ENCODE measurements at regions not wholly inside any gene's neighbourhood (a gene's known extent, or its start where the extent isn't known, plus 50 kb on each side); places are given as distances from the start of the nearest gene placed in this dataset.
A peak's percentile ranks its signal among the peaks of the same experiment; 100 is the strongest.

GRCh38 chr18:45335282-45336043 lies 279.8 kb upstream of the SLC14A2 start:
- peak overlapping the region; percentile 40 for H3K4me2 ChIP-seq (ENCODE audit: control insufficient read depth, extremely low read depth, insufficient read depth, low read depth, low read length)
- no peaks in the 10 kb centered on the region for H3K79me2 ChIP-seq (ENCODE audit: control insufficient read depth, insufficient read depth, low read length)
- H3K27ac ChIP-seq (ENCODE audit: control insufficient read depth, insufficient read depth, low read length): no peak overlapping the region
- TF ChIP-seq, protein P1, sequence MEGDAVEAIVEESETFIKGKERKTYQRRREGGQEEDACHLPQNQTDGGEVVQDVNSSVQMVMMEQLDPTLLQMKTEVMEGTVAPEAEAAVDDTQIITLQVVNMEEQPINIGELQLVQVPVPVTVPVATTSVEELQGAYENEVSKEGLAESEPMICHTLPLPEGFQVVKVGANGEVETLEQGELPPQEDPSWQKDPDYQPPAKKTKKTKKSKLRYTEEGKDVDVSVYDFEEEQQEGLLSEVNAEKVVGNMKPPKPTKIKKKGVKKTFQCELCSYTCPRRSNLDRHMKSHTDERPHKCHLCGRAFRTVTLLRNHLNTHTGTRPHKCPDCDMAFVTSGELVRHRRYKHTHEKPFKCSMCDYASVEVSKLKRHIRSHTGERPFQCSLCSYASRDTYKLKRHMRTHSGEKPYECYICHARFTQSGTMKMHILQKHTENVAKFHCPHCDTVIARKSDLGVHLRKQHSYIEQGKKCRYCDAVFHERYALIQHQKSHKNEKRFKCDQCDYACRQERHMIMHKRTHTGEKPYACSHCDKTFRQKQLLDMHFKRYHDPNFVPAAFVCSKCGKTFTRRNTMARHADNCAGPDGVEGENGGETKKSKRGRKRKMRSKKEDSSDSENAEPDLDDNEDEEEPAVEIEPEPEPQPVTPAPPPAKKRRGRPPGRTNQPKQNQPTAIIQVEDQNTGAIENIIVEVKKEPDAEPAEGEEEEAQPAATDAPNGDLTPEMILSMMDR (optimal IDR thresholded peaks at IDR 0.05 in 1 of 3, IDR thresholded peaks at IDR 0.05 in 1 of 3, conservative IDR thresholded peaks at IDR 0.05 in 1 of 3; ENCODE audit: extremely low read depth in 1 of 3, insufficient read depth in 2 of 3, low read length in 3 of 3): no peak
- no peak for TF ChIP-seq EZH2 (IDR thresholded peaks at IDR 0.05; ENCODE audit: low read length)
- H3K27me3 ChIP-seq (ENCODE audit: control insufficient read depth, extremely low read depth, insufficient read depth, low read length): no peaks in the 10 kb centered on the region
- no peaks in the 10 kb centered on the region for H3K36me3 ChIP-seq (ENCODE audit: control insufficient read depth in 2 of 2, extremely low read depth in 1 of 2, insufficient read depth in 2 of 2, low read length in 2 of 2)
- H4K20me1 ChIP-seq (ENCODE audit: control insufficient read depth, extremely low read depth, insufficient read depth, low read length): no peaks in the 10 kb centered on the region
- no peak overlapping the region for H3K9ac ChIP-seq (ENCODE audit: control insufficient read depth, extremely low read depth, insufficient read depth, low read length)
- peaks cover 30% of the 10 kb centered on the region for H3K4me1 ChIP-seq (ENCODE audit: control insufficient read depth, extremely low read depth, insufficient read depth, low read length)
- dilution Hi-C loops (cut with MboI; ENCODE audit: extremely low pct_ligation_motif_present, low sequenced_read_pairs): no loop called here
- no peak overlapping the region for H3K4me3 ChIP-seq (ENCODE audit: control insufficient read depth in 2 of 3, extremely low read depth in 1 of 3, insufficient read depth in 2 of 3, low read depth in 1 of 3, low read length in 3 of 3)
- peak; percentile 26 for DNase-seq (ENCODE audit: low read depth, low spot score)
- no peak overlapping the region for H2AFZ ChIP-seq (ENCODE audit: control insufficient read depth, low read length)
- no peaks in the 10 kb centered on the region for H3K9me3 ChIP-seq (ENCODE audit: control insufficient read depth, low read depth, low read length)
- peak; percentile 90 for FAIRE-seq
- H3K9me1 ChIP-seq (ENCODE audit: control insufficient read depth, extremely low read depth, insufficient read depth, low read length): no peaks in the 10 kb centered on the region

GRCh38 chr18:45336448-45336847 lies 278.8 kb upstream of the SLC14A2 start:
- Histone ChIP-seq H3K36me3 (ENCODE audit: control insufficient read depth in 2 of 2, extremely low read depth in 1 of 2, insufficient read depth in 2 of 2, low read length in 2 of 2) (no peaks in the 10 kb centered on the region), H3K4me2 (ENCODE audit: control insufficient read depth, extremely low read depth, insufficient read depth, low read depth, low read length) (no peak overlapping the region), H4K20me1 (ENCODE audit: control insufficient read depth, extremely low read depth, insufficient read depth, low read length) (no peaks in the 10 kb centered on the region), H2AFZ (ENCODE audit: control insufficient read depth, low read length) (no peak overlapping the region), H3K9ac (ENCODE audit: control insufficient read depth, extremely low read depth, insufficient read depth, low read length) (no peak overlapping the region), H3K9me3 (ENCODE audit: control insufficient read depth, low read depth, low read length) (no peaks in the 10 kb centered on the region), H3K9me1 (ENCODE audit: control insufficient read depth, extremely low read depth, insufficient read depth, low read length) (no peaks in the 10 kb centered on the region), H3K4me3 (ENCODE audit: control insufficient read depth in 2 of 3, extremely low read depth in 1 of 3, insufficient read depth in 2 of 3, low read depth in 1 of 3, low read length in 3 of 3) (no peak overlapping the region), H3K27ac (ENCODE audit: control insufficient read depth, insufficient read depth, low read length) (no peak overlapping the region), H3K27me3 (ENCODE audit: control insufficient read depth, extremely low read depth, insufficient read depth, low read length) (no peaks in the 10 kb centered on the region), H3K79me2 (ENCODE audit: control insufficient read depth, insufficient read depth, low read length) (no peaks in the 10 kb centered on the region), H3K4me1 (ENCODE audit: control insufficient read depth, extremely low read depth, insufficient read depth, low read length) (peaks cover 35% of the 10 kb centered on the region)
- FAIRE-seq (peak; percentile 60), DNase-seq (ENCODE audit: low read depth, low spot score) (no peak)
- dilution Hi-C loops (cut with MboI; ENCODE audit: extremely low pct_ligation_motif_present, low sequenced_read_pairs): no loop called here
- TF ChIP-seq, protein P1 (optimal IDR thresholded peaks at IDR 0.05 in 1 of 3, IDR thresholded peaks at IDR 0.05 in 1 of 3, conservative IDR thresholded peaks at IDR 0.05 in 1 of 3; ENCODE audit: extremely low read depth in 1 of 3, insufficient read depth in 2 of 3, low read length in 3 of 3): no peak
- no peak for TF ChIP-seq EZH2 (IDR thresholded peaks at IDR 0.05; ENCODE audit: low read length)
